Stimulated activated CD8-positive, alpha-beta memory T cell treated with anti-CD3 and anti-CD28 coated beads, Interleukin-12 subunit alpha, Interleukin-12 subunit beta, amount 100 ng/mL, for 24 hours (primary cell): ENCODE measurements at regions not wholly inside any gene's neighbourhood (a gene's known extent, or its start where the extent isn't known, plus 50 kb on each side); places are given as distances from the start of the nearest gene placed in this dataset.

Experiments
- DNase-seq: peaks from one replicate; pipeline ENCODE4 v3.0.0-alpha.2; 2020; ENCODE audit errors: extremely low read depth

DNA sequence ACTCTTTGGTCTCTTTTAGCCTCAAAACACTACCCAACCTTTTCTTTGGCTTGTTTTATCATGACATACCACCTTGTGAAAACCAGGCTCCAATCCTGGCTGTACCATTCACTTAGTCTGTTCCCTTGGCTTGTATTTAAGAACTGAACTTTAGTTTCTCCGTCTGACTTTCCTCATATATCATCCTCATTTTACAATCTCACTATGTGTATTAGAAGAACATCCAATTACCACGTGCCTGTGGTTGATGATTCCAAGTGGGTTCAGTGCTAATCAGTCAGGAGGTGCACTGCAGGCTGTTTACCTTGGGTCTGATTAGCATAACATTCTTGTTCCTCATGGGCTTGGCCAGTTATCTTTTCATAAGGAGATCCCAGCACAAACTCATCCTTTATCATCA, 144.8 kb upstream of the KLF14 start:
- no peak for DNase-seq

GRCh38 chr7:130879191-130879590, 145.2 kb upstream of the KLF14 start:
- no peak for DNase-seq

- DNase-seq: no peak
These were observed 146.7 kb upstream of the KLF14 start for GRCh38 chr7:130880668-130881067.

- DNase-seq: no peak
These were observed 147.2 kb upstream of the KLF14 start for GRCh38 chr7:130881091-130881798.

GRCh38 chr7:130881799-130882141, 147.8 kb upstream of the KLF14 start:
- DNase-seq: no peak

DNA sequence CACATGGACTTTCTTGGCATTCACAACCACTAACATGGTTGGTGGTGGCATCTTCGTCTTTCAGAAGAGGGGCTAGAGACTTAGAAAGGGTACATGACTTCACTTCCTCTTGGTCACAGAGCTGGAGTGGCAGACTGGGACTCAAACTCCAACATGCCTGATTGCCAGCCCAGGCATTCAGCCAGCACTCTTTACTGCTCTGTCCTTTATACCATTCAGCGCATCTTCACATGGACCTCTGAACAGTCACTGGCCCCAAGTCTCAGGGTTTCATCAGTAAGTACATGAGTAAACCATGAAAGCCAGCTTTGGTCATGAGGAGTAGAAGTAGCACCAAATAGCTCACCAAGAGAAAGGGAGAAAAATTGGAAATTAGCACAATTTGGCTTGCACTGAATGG, 148.4 kb upstream of the KLF14 start:
- DNase-seq: no peak

DNA sequence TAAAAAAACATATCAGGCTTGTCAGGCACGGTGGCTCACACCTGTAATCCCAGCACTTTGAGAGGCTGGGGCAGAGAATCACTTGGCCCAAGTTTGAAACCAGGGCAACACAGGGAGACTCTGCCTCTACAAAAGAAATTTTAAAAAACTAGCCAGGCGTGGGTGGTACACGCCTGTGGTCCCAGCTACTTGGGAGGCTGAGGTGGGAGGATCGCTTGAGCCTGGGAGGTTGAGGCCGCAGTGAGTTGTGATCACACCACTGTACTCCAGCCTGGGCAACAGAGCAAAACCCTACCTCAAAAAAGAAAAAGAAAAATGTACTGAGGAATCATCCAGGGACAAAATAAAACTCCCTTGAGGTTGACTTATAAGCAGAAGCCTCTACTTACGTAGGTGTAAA, 149.9 kb upstream of the KLF14 start:
- DNase-seq: no peak

DNA sequence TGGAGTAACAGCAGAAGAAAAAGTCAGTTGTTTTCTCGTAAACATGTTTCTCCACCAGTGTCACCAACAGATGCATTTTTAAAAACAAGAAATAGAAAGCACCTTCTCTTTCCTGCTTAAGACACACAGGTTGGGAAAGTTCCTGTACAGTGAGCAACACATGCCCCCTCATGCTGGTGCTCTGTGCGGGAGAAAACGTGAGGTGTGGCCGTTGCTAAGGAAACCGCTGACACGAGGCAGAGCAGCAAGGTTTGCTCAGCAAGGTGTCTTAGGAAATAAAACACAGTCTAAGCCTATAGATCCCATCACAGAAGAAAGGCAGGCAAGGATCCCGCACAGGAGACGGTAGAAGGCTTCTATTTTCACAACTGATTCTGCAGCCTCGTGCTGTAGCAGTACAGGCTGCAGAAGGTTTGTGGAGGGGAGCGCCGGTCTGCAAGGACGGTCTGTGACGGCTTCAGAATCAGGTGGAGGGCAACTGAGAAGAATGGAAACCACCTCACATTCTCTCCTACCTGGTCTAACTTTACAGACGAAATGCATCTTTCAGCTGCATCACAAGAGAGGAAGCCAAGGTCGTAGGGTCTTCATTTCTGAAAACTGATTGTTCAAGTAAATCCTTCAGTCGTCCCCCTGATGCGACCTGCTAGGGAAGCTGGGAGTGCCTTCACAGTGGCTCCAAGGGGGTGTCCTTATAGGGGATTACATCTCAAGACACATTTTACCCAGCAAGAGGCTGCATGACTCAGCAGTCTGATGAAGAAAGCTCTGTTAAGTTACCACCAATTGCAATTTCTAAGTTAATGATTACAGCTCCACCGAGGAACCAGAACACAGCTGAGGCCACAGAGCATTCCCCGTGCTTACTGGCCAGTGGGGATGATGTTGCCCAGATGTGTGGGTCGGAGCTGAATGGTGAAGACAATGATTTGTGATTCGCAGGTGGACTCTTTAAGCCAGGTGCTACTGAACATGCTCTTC, 150.7 kb upstream of the KLF14 start:
- DNase-seq: no peak

- DNase-seq: no peak
These were observed 152.6 kb upstream of the KLF14 start for GRCh38 chr7:130886438-130887135.

- DNase-seq: no peak
These were observed 153.4 kb upstream of the KLF14 start for GRCh38 chr7:130887182-130887956.

GRCh38 chr7:130887957-130888371, 154.0 kb upstream of the KLF14 start:
- DNase-seq: no peak

- no peak for DNase-seq
These were observed 154.5 kb upstream of the KLF14 start for GRCh38 chr7:130888468-130888867.

DNA sequence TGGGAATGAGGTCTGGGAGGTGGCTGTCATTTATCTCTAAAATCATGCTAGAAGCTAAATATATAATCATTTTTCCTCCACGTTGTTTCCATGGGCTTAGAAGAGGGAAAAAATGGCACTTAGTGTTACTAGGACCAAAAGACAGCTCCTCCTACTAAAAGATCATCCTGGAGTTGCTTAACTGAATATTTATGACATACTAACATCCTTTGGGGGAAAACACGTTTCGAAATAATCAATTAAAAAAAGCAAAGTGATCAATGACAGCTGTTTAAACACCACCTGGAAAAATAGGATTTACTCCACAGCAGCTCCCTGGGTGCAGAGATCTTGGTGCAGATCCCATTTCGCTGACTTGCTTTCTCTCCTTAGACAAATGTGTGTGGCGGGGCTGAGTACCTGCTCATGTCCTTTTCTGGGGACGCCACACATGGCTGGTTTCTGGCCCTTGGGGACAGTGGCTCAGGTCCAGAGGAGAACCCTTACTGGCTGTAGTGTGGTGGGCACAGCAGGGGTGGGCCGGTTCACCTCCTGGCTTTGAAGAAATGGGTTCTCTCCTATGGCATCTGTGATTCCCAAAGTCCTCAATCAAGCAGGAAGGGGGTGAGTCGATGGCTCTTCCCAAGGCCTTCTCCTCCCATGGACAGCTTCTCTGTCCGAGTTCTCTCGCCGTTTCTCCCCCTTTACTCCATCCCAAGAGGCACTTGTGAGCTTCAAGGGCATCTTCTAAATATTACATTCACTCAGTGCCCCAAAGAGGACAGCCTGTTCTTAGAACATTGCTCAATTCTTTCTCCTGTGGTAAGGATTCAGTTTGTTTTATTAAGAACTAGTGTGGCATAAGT, 156.4 kb upstream of the KLF14 start:
- no peak for DNase-seq

- no peak for DNase-seq
These were observed 157.5 kb upstream of the KLF14 start for GRCh38 chr7:130891254-130892094.

DNA sequence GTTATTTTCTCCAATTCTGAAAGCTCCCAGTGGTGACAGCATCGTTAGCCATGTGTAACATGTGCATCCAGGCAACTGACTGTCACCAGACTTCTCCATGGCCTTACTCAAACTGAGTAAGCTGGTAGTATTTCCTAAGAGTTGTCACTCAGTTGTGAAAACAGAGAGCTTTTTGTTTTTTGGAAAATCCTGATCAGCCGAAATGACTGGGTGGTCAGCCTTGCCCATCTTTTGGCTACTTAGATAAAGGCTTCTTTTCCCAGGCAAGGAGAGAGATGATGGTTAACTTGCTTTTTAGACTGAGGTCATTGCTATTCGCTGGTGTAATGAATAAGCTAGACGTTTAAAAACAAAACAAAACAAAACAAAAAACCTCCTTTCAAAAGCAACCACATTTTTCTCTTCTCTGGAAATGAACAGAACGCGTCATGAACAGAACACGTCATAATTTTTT, 159.5 kb upstream of the KLF14 start:
- no peak for DNase-seq

- no peak for DNase-seq
These were observed 160.3 kb upstream of the KLF14 start for GRCh38 chr7:130894146-130894908.

DNA sequence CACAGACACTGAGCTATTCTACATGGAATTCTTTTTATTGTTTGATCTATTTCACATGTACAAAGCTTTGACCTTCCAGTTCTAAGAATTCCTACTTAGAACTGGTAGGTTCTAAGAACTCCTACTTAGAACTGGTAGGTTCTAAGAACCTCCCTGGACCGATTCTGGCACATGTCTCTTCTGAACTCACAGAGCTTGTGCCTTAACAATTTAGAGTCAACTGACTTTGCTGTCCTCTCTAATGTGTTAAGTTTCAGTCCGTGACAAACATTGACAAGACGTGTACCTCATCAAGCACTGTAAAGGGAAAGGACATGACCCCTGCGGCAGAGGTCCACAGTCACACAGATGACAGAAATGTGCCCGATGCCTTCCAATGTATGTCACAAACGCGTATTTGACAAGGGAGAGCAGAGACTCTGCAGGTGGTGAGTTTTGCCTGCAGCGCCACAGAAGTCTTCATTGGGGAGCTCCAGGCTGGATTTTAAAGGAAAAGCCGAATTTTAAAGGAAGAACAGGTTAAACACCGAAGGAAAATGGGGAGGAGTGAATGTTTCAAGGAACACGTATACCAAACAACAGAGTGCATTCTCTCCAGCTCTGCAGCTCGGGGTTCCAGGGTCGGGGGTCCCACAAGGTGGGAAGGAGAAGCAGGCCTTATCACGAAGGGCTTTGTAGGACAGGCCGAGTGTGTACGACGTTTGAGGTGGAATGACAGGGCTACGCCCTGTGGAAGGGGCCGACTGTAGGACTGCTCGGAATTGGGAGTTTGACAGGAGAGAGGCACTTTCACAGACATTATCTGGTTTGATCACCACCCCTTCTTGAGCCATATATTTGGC, 161.1 kb upstream of the KLF14 start:
- no peak for DNase-seq
